Bronchial epithelial cell (primary cell): ENCODE measurements at regions not wholly inside any gene's neighbourhood (a gene's known extent, or its start where the extent isn't known, plus 50 kb on each side); places are given as distances from the start of the nearest gene placed in this dataset.

ENCODE experiments used
- DNase-seq: peaks from one replicate; pipeline ENCODE4 v3.0.0-alpha.2; 2010; ENCODE audit warnings: low read depth
- FAIRE-seq: peaks from 2 replicates; lab custom pipeline; 2011; peaks lifted over from hg19 to GRCh38; lab: Jason Lieb, UNC
- H3K27me3 ChIP-seq: 2 replicates; pipeline ENCODE4 v1.5.1; 2011; ENCODE audit warnings: low read length; ENCODE audit not compliant: control insufficient read depth, insufficient read depth
- H3K36me3 ChIP-seq: 2 replicates; pipeline ENCODE4 v1.5.1; 2011; ENCODE audit warnings: low read length; ENCODE audit not compliant: control insufficient read depth, insufficient read depth
- H3K4me3 ChIP-seq: 2 replicates; pipeline ENCODE4 v1.5.1; 2011; ENCODE audit warnings: mild to moderate bottlenecking, low read depth, low read length, control low read depth
- TF ChIP-seq, protein P1 (sequence below): IDR thresholded peaks from 2 replicates; pipeline ENCODE4 v1.5.1; 2011; ENCODE audit warnings: mild to moderate bottlenecking, moderate library complexity, low read length, control low read depth, inconsistent platforms; ENCODE audit not compliant: insufficient read depth, severe bottlenecking

DNA sequence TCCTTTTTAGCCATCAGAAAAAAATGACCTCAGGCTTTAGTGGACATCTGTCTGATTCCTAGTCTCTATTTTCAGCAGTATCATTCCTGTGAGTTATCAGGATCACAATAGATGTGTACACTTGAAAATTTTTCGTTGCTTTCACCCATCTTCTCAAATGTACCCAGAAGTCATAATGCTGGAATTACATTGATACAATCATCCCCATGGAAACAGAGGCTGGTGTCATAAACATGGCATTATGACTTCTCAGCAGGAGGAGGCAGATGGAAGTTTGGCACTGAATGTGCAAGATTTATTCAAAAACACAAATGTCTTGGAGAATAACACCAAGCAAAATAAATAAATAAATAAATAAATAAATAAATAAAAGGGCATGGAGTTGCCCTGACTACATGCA lies 292.5 kb downstream of the PHKB start:
- Histone ChIP-seq H3K4me3 (no peak overlapping the region), H3K36me3 (no peaks in the 10 kb centered on the region), H3K27me3 (no peaks in the 10 kb centered on the region)
- TF ChIP-seq, protein P1, sequence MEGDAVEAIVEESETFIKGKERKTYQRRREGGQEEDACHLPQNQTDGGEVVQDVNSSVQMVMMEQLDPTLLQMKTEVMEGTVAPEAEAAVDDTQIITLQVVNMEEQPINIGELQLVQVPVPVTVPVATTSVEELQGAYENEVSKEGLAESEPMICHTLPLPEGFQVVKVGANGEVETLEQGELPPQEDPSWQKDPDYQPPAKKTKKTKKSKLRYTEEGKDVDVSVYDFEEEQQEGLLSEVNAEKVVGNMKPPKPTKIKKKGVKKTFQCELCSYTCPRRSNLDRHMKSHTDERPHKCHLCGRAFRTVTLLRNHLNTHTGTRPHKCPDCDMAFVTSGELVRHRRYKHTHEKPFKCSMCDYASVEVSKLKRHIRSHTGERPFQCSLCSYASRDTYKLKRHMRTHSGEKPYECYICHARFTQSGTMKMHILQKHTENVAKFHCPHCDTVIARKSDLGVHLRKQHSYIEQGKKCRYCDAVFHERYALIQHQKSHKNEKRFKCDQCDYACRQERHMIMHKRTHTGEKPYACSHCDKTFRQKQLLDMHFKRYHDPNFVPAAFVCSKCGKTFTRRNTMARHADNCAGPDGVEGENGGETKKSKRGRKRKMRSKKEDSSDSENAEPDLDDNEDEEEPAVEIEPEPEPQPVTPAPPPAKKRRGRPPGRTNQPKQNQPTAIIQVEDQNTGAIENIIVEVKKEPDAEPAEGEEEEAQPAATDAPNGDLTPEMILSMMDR: no peak
- DNase-seq (no peak), FAIRE-seq (no peak)
